ENCODE measurements at regions not wholly inside any gene's neighbourhood (a gene's known extent, or its start where the extent isn't known, plus 50 kb on each side); places are given as distances from the start of the nearest gene placed in this dataset.

DNA sequence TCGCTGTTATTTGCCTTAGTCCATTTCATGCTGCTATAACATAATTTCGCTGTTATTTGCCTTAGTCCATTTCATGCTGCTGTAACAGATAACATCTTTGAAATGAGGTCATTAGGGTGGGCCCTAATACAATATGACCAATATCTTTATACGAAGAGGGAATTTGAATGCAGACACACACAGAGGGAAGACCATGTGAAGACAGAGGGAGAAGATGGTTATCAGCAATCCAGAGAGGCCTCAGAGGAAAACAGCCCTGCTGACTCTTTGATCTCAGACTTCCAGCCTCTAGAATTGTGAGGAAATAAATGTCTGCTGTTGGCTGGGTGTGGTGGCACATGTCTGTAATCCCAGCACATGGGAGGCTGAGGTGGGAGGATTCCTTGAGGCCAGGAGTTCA, 404.9 kb downstream of the TYW1 start:
- 87% methylated on average over 3 of the region's 3 CpGs for WGBS
- H3K4me3 ChIP-seq (ENCODE audit: low read length in 2 of 2) = no peak overlapping the region

DNA sequence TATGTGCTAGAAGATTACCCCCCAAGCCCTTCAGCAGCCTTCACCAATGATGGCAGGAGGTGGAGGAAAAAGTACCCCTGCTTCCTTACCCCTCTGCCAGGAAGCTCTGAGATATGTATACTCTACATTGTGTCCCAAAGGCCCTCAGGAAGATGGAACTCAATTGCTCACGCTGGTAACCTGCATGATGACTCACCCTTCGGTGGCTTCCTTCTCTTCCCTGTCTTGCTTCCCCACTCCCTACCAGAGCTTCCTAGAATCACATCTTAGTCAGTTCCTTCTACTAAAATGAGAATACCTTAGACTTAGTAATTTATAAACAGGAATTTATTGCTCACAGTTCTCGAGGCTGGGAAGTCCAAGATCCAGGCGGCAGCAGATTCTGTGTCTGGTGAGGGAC, 405.6 kb downstream of the TYW1 start:
- H3K36me3 ChIP-seq (ENCODE audit: control insufficient read depth in 2 of 2, insufficient read depth in 2 of 2, low read length in 1 of 2) = no peaks in the 10 kb centered on the region
- no peaks in the 10 kb centered on the region for H3K9me3 ChIP-seq (ENCODE audit: control insufficient read depth in 2 of 2, insufficient read depth in 1 of 2, low read length in 1 of 2)
- 80% methylated on average over 4 of the region's 4 CpGs for WGBS
- no peak overlapping the region for H3K27ac ChIP-seq (ENCODE audit: low read depth in 1 of 2, low read length in 1 of 2)
- no peaks in the 10 kb centered on the region for H3K27me3 ChIP-seq (ENCODE audit: control insufficient read depth in 2 of 2, insufficient read depth in 1 of 2, low read length in 1 of 2)
- DNase-seq (ENCODE audit: low read depth in 6 of 9, low spot score in 9 of 9) = no peak
- H3K4me3 ChIP-seq (ENCODE audit: low read length in 2 of 2) = no peak overlapping the region
- peaks cover 0 to 2% of the 10 kb centered on the region in 2 donors for H3K4me1 ChIP-seq (ENCODE audit: control insufficient read depth in 2 of 2, insufficient read depth in 2 of 2, low read length in 2 of 2)

More for the DNA sequence above, 404.9 kb downstream of the TYW1 start:
- no peak overlapping the region for H3K27ac ChIP-seq (ENCODE audit: low read depth in 1 of 2, low read length in 1 of 2)
- no peaks in the 10 kb centered on the region for H3K4me1 ChIP-seq (ENCODE audit: control insufficient read depth in 2 of 2, insufficient read depth in 2 of 2, low read length in 2 of 2)
- H3K36me3 ChIP-seq (ENCODE audit: control insufficient read depth in 2 of 2, insufficient read depth in 2 of 2, low read length in 1 of 2) = no peaks in the 10 kb centered on the region
- DNase-seq (ENCODE audit: low read depth in 6 of 9, low spot score in 9 of 9) = no peak
- no peaks in the 10 kb centered on the region for H3K9me3 ChIP-seq (ENCODE audit: control insufficient read depth in 2 of 2, insufficient read depth in 1 of 2, low read length in 1 of 2)
- no peaks in the 10 kb centered on the region for H3K27me3 ChIP-seq (ENCODE audit: control insufficient read depth in 2 of 2, insufficient read depth in 1 of 2, low read length in 1 of 2)

GRCh38 chr7:67406976-67407375, 410.3 kb downstream of the TYW1 start:
- H3K27ac ChIP-seq (ENCODE audit: low read depth in 1 of 2, low read length in 1 of 2) = no peak overlapping the region
- DNase-seq (ENCODE audit: low read depth in 6 of 9, low spot score in 9 of 9) = peak in 2 of 9 donors; percentile 9 to 16
- no peak overlapping the region for H3K4me3 ChIP-seq (ENCODE audit: low read length in 2 of 2)
- H3K36me3 ChIP-seq (ENCODE audit: control insufficient read depth in 2 of 2, insufficient read depth in 2 of 2, low read length in 1 of 2) = no peaks in the 10 kb centered on the region
- no peaks in the 10 kb centered on the region for H3K27me3 ChIP-seq (ENCODE audit: control insufficient read depth in 2 of 2, insufficient read depth in 1 of 2, low read length in 1 of 2)
- WGBS = 82% methylated on average over 1 of the region's 1 CpG
- H3K9me3 ChIP-seq (ENCODE audit: control insufficient read depth in 2 of 2, insufficient read depth in 1 of 2, low read length in 1 of 2) = no peaks in the 10 kb centered on the region
- peaks cover 0 to 2% of the 10 kb centered on the region in 2 donors for H3K4me1 ChIP-seq (ENCODE audit: control insufficient read depth in 2 of 2, insufficient read depth in 2 of 2, low read length in 2 of 2)

DNA sequence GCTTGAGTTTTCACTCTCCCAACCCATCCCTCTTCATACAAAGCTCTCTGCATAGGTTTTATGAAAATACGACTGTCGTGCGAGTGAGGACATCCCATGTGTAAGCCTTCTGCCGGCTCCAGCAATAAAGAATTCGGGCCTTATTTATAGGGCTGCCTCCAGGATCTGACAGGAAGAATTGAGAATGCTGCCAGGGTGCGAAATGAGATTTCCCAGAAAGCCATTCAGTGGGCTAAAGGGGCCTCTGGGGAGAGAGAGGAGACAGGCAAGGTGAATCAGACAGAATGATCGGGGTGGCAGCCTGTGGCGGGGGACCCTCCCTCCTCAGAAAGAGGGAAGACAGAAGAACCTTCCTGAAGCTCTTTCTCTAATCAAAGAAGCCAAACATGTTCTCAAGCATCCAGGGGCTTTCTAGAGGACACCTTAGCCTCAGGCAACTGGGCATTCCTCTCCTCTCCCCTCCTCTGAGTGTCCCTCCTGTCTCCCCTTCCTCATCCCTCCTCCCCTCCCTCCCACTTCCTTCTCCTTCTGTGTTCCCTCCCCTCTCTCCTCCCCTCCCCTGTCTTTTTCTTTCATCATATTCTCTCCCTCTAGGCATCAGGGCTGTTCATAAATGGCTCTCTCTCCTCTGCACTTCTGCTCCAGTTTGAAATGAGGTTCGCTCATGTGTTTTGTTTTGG, 410.9 kb downstream of the TYW1 start:
- Histone ChIP-seq H3K27ac (ENCODE audit: low read depth in 1 of 2, low read length in 1 of 2) (no peak overlapping the region), H3K4me3 (ENCODE audit: low read length in 2 of 2) (no peak overlapping the region), H3K9me3 (ENCODE audit: control insufficient read depth in 2 of 2, insufficient read depth in 1 of 2, low read length in 1 of 2) (no peaks in the 10 kb centered on the region), H3K27me3 (ENCODE audit: control insufficient read depth in 2 of 2, insufficient read depth in 1 of 2, low read length in 1 of 2) (no peaks in the 10 kb centered on the region), H3K36me3 (ENCODE audit: control insufficient read depth in 2 of 2, insufficient read depth in 2 of 2, low read length in 1 of 2) (no peaks in the 10 kb centered on the region), H3K4me1 (ENCODE audit: control insufficient read depth in 2 of 2, insufficient read depth in 2 of 2, low read length in 2 of 2) (peaks cover 0 to 2% of the 10 kb centered on the region in 2 donors)
- no peak for DNase-seq (ENCODE audit: low read depth in 6 of 9, low spot score in 9 of 9)
- 87% methylated on average over 9 of the region's 9 CpGs for WGBS

GRCh38 chr7:67408109-67408508, 411.5 kb downstream of the TYW1 start:
- H3K36me3 ChIP-seq (ENCODE audit: control insufficient read depth in 2 of 2, insufficient read depth in 2 of 2, low read length in 1 of 2) = no peaks in the 10 kb centered on the region
- no peak overlapping the region for H3K4me3 ChIP-seq (ENCODE audit: low read length in 2 of 2)
- H3K27ac ChIP-seq (ENCODE audit: low read depth in 1 of 2, low read length in 1 of 2) = no peak overlapping the region
- no peaks in the 10 kb centered on the region for H3K27me3 ChIP-seq (ENCODE audit: control insufficient read depth in 2 of 2, insufficient read depth in 1 of 2, low read length in 1 of 2)
- peaks cover 0 to 2% of the 10 kb centered on the region in 2 donors for H3K4me1 ChIP-seq (ENCODE audit: control insufficient read depth in 2 of 2, insufficient read depth in 2 of 2, low read length in 2 of 2)
- DNase-seq (ENCODE audit: low read depth in 6 of 9, low spot score in 9 of 9) = no peak
- H3K9me3 ChIP-seq (ENCODE audit: control insufficient read depth in 2 of 2, insufficient read depth in 1 of 2, low read length in 1 of 2) = no peaks in the 10 kb centered on the region

GRCh38 chr7:67413670-67414069, 417.0 kb downstream of the TYW1 start:
- Histone ChIP-seq H3K9me3 (ENCODE audit: control insufficient read depth in 2 of 2, insufficient read depth in 1 of 2, low read length in 1 of 2) (peaks cover 0 to 3% of the 10 kb centered on the region in 2 donors), H3K4me3 (ENCODE audit: low read length in 2 of 2) (no peak overlapping the region), H3K27me3 (ENCODE audit: control insufficient read depth in 2 of 2, insufficient read depth in 1 of 2, low read length in 1 of 2) (no peaks in the 10 kb centered on the region), H3K36me3 (ENCODE audit: control insufficient read depth in 2 of 2, insufficient read depth in 2 of 2, low read length in 1 of 2) (no peaks in the 10 kb centered on the region), H3K27ac (ENCODE audit: low read depth in 1 of 2, low read length in 1 of 2) (no peak overlapping the region), H3K4me1 (ENCODE audit: control insufficient read depth in 2 of 2, insufficient read depth in 2 of 2, low read length in 2 of 2) (no peaks in the 10 kb centered on the region)
- DNase-seq (ENCODE audit: low read depth in 6 of 9, low spot score in 9 of 9) = no peak
- WGBS = 61% methylated on average over 3 of the region's 3 CpGs

- Histone ChIP-seq H3K36me3 (ENCODE audit: control insufficient read depth in 2 of 2, insufficient read depth in 2 of 2, low read length in 1 of 2) (no peaks in the 10 kb centered on the region), H3K27me3 (ENCODE audit: control insufficient read depth in 2 of 2, insufficient read depth in 1 of 2, low read length in 1 of 2) (no peaks in the 10 kb centered on the region), H3K27ac (ENCODE audit: low read depth in 1 of 2, low read length in 1 of 2) (no peak overlapping the region), H3K4me3 (ENCODE audit: low read length in 2 of 2) (no peak overlapping the region), H3K9me3 (ENCODE audit: control insufficient read depth in 2 of 2, insufficient read depth in 1 of 2, low read length in 1 of 2) (peaks cover 0 to 3% of the 10 kb centered on the region in 2 donors), H3K4me1 (ENCODE audit: control insufficient read depth in 2 of 2, insufficient read depth in 2 of 2, low read length in 2 of 2) (no peaks in the 10 kb centered on the region)
- DNase-seq (ENCODE audit: low read depth in 6 of 9, low spot score in 9 of 9) = no peak
- WGBS = 88% methylated on average over 6 of the region's 6 CpGs
These were observed 418.2 kb downstream of the TYW1 start for GRCh38 chr7:67414858-67415257.

GRCh38 chr7:67422601-67423000, 426.0 kb downstream of the TYW1 start:
- Histone ChIP-seq H3K9me3 (ENCODE audit: control insufficient read depth in 2 of 2, insufficient read depth in 1 of 2, low read length in 1 of 2) (no peaks in the 10 kb centered on the region), H3K27ac (ENCODE audit: low read depth in 1 of 2, low read length in 1 of 2) (no peak overlapping the region), H3K27me3 (ENCODE audit: control insufficient read depth in 2 of 2, insufficient read depth in 1 of 2, low read length in 1 of 2) (no peaks in the 10 kb centered on the region), H3K4me3 (ENCODE audit: low read length in 2 of 2) (no peak overlapping the region), H3K4me1 (ENCODE audit: control insufficient read depth in 2 of 2, insufficient read depth in 2 of 2, low read length in 2 of 2) (no peaks in the 10 kb centered on the region), H3K36me3 (ENCODE audit: control insufficient read depth in 2 of 2, insufficient read depth in 2 of 2, low read length in 1 of 2) (no peaks in the 10 kb centered on the region)
- no peak for DNase-seq (ENCODE audit: low read depth in 6 of 9, low spot score in 9 of 9)
- 92% methylated on average over 7 of the region's 7 CpGs for WGBS

- Histone ChIP-seq H3K4me3 (ENCODE audit: low read length in 2 of 2) (no peak overlapping the region), H3K27ac (ENCODE audit: low read depth in 1 of 2, low read length in 1 of 2) (no peak overlapping the region), H3K36me3 (ENCODE audit: control insufficient read depth in 2 of 2, insufficient read depth in 2 of 2, low read length in 1 of 2) (no peaks in the 10 kb centered on the region), H3K27me3 (ENCODE audit: control insufficient read depth in 2 of 2, insufficient read depth in 1 of 2, low read length in 1 of 2) (no peaks in the 10 kb centered on the region), H3K9me3 (ENCODE audit: control insufficient read depth in 2 of 2, insufficient read depth in 1 of 2, low read length in 1 of 2) (no peaks in the 10 kb centered on the region), H3K4me1 (ENCODE audit: control insufficient read depth in 2 of 2, insufficient read depth in 2 of 2, low read length in 2 of 2) (no peaks in the 10 kb centered on the region)
- DNase-seq (ENCODE audit: low read depth in 6 of 9, low spot score in 9 of 9) = peak in 1 of 9 donors; percentile 16
- 92% methylated on average over 9 of the region's 9 CpGs for WGBS
These were observed 426.4 kb downstream of the TYW1 start for GRCh38 chr7:67423065-67423464.

Data from thymus (tissue), 11 donors.